Brain microvascular endothelial cell (primary cell): ENCODE measurements at regions not wholly inside any gene's neighbourhood (a gene's known extent, or its start where the extent isn't known, plus 50 kb on each side); places are given as distances from the start of the nearest gene placed in this dataset.

ENCODE experiments used
- DNase-seq: peaks from one replicate; pipeline ENCODE4 v3.0.0-alpha.2; 2020
- H3K27ac ChIP-seq: fragments of 250-450 bp; sonication (Bioruptor Pico); 2 replicates; pipeline ENCODE4 v1.5.1; 2020; ENCODE audit warnings: mild to moderate bottlenecking, moderate library complexity
- H3K27me3 ChIP-seq: fragments of 250-450 bp; sonication (Bioruptor Pico); replicated peaks from 2 replicates; pipeline ENCODE4 v1.5.1; 2020; ENCODE audit warnings: mild to moderate bottlenecking
- H3K36me3 ChIP-seq: fragments of 250-450 bp; sonication (Bioruptor Pico); replicated peaks from 2 replicates; pipeline ENCODE4 v1.5.1; 2020; ENCODE audit warnings: mild to moderate bottlenecking
- H3K4me3 ChIP-seq: 2 replicates; pipeline ENCODE4 v1.5.1; 2011; ENCODE audit warnings: low read depth, mild to moderate bottlenecking, control low read depth, low read length, moderate library complexity
- CTCF ChIP-seq: IDR thresholded peaks from 2 replicates; pipeline ENCODE4 v1.5.1; 2011; ENCODE audit warnings: low read depth, mild to moderate bottlenecking, moderate library complexity, low read length, control low read depth, inconsistent platforms; ENCODE audit errors: missing control alignments
- in situ Hi-C: cut with HindIII; loops from 2 replicates; pipeline ENCODE4 v1.10.0; 2017; ENCODE audit warnings: low sequenced_read_pairs, low pct_ligation_motif_present

DNA sequence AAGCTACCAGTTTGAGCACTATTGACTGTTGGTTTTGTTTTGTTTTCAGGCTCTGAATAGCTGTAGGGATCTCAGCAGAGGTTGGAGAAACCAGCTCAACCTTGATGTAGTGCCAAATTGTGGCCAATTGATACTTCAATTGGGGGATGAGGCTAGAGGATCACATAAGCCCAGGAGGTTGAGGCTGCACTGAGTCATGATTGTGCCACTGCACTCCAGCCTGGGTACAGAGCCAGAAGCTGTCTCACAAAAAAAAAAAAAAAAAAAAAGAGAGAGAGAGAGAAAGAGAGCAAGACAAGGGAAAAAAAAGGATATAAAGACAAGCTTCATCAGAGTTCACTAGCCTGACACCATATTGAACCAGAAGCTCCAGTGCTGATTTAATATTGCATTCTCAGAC lies 702.1 kb downstream of the FRK start:
- Histone ChIP-seq H3K4me3 (no peak overlapping the region), H3K27ac (no peak overlapping the region), H3K27me3 (no peaks in the 10 kb centered on the region), H3K36me3 (no peaks in the 10 kb centered on the region)
- DNase-seq: no peak
- in situ Hi-C loops: no loop called here
- TF ChIP-seq CTCF: no peak

DNA sequence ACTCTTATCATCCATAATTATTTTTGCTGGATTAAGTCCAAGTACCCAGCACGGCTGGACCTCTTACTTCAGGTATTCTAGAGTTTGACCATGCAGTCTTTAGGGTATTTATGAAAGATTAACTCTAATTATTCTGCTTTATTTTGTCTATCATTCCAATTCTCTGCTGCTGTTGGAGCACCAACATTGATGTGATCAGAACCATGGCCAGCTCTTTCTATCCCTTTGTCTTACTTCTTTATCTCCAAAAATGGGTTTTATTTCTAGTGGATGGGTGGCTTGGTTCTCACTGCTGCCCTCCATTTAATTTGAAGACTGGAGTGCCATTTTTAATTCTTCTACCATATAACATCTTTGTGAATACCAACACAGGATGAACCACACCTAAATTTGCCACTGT lies 704.3 kb downstream of the FRK start:
- Histone ChIP-seq H3K27ac (no peak overlapping the region), H3K4me3 (no peak overlapping the region), H3K36me3 (no peaks in the 10 kb centered on the region), H3K27me3 (no peaks in the 10 kb centered on the region)
- TF ChIP-seq CTCF: no peak
- in situ Hi-C loops: no loop called here
- no peak for DNase-seq

GRCh38 chr6:115323001-115323400 lies 737.7 kb downstream of the FRK start:
- no peak overlapping the region for H3K27ac ChIP-seq
- DNase-seq: no peak
- no peak overlapping the region for H3K4me3 ChIP-seq
- H3K36me3 ChIP-seq: no peaks in the 10 kb centered on the region
- in situ Hi-C loops: no loop called here
- H3K27me3 ChIP-seq: no peaks in the 10 kb centered on the region
- TF ChIP-seq CTCF: no peak

GRCh38 chr6:115319823-115320222 lies 740.9 kb downstream of the FRK start:
- no peak for DNase-seq
- H3K27me3 ChIP-seq: no peaks in the 10 kb centered on the region
- no peak for TF ChIP-seq CTCF
- H3K4me3 ChIP-seq: no peak overlapping the region
- no peak overlapping the region for H3K27ac ChIP-seq
- H3K36me3 ChIP-seq: no peaks in the 10 kb centered on the region
- in situ Hi-C loops: no loop called here

- no peak overlapping the region for H3K4me3 ChIP-seq
- H3K27me3 ChIP-seq: no peaks in the 10 kb centered on the region
- no peak for TF ChIP-seq CTCF
- in situ Hi-C loops: no loop called here
- no peak for DNase-seq
- H3K36me3 ChIP-seq: no peaks in the 10 kb centered on the region
- H3K27ac ChIP-seq: no peak overlapping the region
These were observed 750.5 kb downstream of the FRK start for GRCh38 chr6:115310156-115310555.

GRCh38 chr6:115302731-115303130 lies 758.0 kb downstream of the FRK start:
- DNase-seq: no peak
- TF ChIP-seq CTCF: no peak
- in situ Hi-C loops: no loop called here
- H3K27ac ChIP-seq: no peak overlapping the region
- no peaks in the 10 kb centered on the region for H3K27me3 ChIP-seq
- H3K36me3 ChIP-seq: no peaks in the 10 kb centered on the region
- H3K4me3 ChIP-seq: no peak overlapping the region
